Aorta (tissue), 5 donors: ENCODE measurements at regions not wholly inside any gene's neighbourhood (a gene's known extent, or its start where the extent isn't known, plus 50 kb on each side); places are given as distances from the start of the nearest gene placed in this dataset.
"Not testable (repeated sequence)": the region's sequence is repeated elsewhere in the genome, so short reads cannot be mapped to it uniquely, and the experiment has no call there.

Experiments used
- ATAC-seq: fragments of 200-7000 bp; cut with Tn5 transposase; one replicate; pipeline ENCODE4 v1.9.1; 2022; ENCODE audit warnings: moderate library complexity; ENCODE audit not compliant: low FRiP score
- DNase-seq, 2 donors: peaks; one replicate each; pipeline ENCODE4 v3.0.0-alpha.2; 2020
- H3K27ac ChIP-seq, 2 donors: one replicate each; pipeline ENCODE4 v1.5.1; 2013; ENCODE audit warnings: low read length in 2 of 2, mild to moderate bottlenecking in 2 of 2, moderate library complexity in 2 of 2, control low read depth in 1 of 2, inconsistent platforms in 1 of 2, low read depth in 1 of 2
- H3K27me3 ChIP-seq, 2 donors: one replicate each; pipeline ENCODE4 v1.6.1; 2013; ENCODE audit warnings: control low read depth in 1 of 2, low read length in 1 of 2, mild to moderate bottlenecking in 1 of 2, moderate library complexity in 1 of 2; ENCODE audit not compliant: insufficient read depth in 2 of 2, control insufficient read depth in 1 of 2
- H3K36me3 ChIP-seq, 2 donors: one replicate each; pipeline ENCODE4 v1.6.1; 2013; ENCODE audit warnings: control low read depth in 1 of 2, low read length in 1 of 2, mild to moderate bottlenecking in 1 of 2; ENCODE audit not compliant: insufficient read depth in 2 of 2, control insufficient read depth in 1 of 2
- H3K4me1 ChIP-seq, 2 donors: one replicate each; pipeline ENCODE4 v1.6.1; 2013; ENCODE audit warnings: low read length in 2 of 2, control low read depth in 1 of 2, mild to moderate bottlenecking in 1 of 2, moderate library complexity in 1 of 2; ENCODE audit not compliant: insufficient read depth in 2 of 2, control insufficient read depth in 1 of 2
- H3K4me3 ChIP-seq, 2 donors: one replicate each; pipeline ENCODE4 v1.5.1; 2013; ENCODE audit warnings: low read length in 2 of 2, control low read depth in 1 of 2, mild to moderate bottlenecking in 1 of 2
- H3K9me3 ChIP-seq: one replicate; pipeline ENCODE4 v1.6.1; 2013; ENCODE audit warnings: mild to moderate bottlenecking, low read length; ENCODE audit not compliant: control insufficient read depth
- WGBS, 2 donors: extraction: QIAGEN DNeasy Blood & Tissue Kit; methylation state at CpG; one replicate each; pipeline ENCODE4 v1.1.7; 2013; 5-methylcytosine and 5-hydroxymethylcytosine counted together
- intact Hi-C, 2 donors: fragments of 100-400 bp; cut with DNase I; formaldehyde crosslinking; loops; one replicate each; pipeline versions ENCODE4 v1.14.2 to v1.15.0; 2022
- donor health status: healthy with polysubstance abuse.
- donor health status: Bipolar disorder and iron deficiency.
- donor health status: DM: no; HTN: no; CAD: no.
- donor health status: DM: no; HTN: no; CAD: no.
- donor health status: DM: yes; HTN: yes; CAD: no.

DNA sequence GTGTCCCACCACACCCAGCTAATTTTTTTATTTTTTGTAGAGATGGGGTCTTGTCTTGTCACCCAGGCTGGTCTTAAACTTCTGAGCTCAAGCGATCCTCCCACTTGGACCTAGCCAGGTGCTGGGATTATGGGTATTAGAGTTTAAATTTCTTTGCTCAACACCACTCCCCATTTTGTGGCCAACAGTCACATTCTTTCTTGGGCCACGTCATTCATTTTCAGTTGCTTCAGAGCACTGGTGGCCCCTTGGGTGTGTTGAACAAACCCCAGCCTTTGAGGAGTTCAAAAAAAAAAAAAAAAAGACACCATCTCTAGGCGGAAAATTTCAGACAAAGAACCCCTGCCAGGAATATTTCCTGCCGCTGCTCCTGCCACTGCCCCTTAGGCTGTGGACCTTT is 77.0 kb downstream of the SPDYE17 start:
- H3K4me1 ChIP-seq, DNase-seq, H3K36me3 ChIP-seq, H3K9me3 ChIP-seq, intact Hi-C loops, H3K4me3 ChIP-seq, ATAC-seq, H3K27me3 ChIP-seq, H3K27ac ChIP-seq: not testable (repeated sequence)
- WGBS, 2 donors, result 73 to 75% methylated on average over 2 to 3 of the region's 4 CpGs

DNA sequence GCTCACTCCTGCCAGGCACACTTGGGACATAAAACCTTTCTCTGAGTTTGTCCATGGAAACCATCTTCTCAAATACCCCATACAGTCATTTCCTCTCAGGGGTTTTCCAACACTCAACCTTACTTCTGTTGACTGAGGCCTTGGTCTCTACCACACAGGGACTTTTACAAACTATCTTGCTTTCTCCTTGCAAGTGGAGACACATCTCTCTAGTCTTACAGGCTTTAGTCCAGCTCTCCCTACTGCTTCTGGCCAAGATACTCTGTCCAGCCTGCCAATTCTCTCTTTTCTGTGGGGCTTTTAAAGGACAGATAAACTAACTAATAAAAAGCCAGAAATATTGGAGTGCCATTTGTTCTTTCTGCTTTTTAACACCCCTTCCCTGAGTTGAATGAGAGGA is 87.6 kb downstream of the SPDYE17 start:
- intact Hi-C loops, H3K27me3 ChIP-seq, H3K4me1 ChIP-seq, H3K9me3 ChIP-seq, ATAC-seq, H3K36me3 ChIP-seq, H3K4me3 ChIP-seq, DNase-seq, H3K27ac ChIP-seq: not testable (repeated sequence)

DNA sequence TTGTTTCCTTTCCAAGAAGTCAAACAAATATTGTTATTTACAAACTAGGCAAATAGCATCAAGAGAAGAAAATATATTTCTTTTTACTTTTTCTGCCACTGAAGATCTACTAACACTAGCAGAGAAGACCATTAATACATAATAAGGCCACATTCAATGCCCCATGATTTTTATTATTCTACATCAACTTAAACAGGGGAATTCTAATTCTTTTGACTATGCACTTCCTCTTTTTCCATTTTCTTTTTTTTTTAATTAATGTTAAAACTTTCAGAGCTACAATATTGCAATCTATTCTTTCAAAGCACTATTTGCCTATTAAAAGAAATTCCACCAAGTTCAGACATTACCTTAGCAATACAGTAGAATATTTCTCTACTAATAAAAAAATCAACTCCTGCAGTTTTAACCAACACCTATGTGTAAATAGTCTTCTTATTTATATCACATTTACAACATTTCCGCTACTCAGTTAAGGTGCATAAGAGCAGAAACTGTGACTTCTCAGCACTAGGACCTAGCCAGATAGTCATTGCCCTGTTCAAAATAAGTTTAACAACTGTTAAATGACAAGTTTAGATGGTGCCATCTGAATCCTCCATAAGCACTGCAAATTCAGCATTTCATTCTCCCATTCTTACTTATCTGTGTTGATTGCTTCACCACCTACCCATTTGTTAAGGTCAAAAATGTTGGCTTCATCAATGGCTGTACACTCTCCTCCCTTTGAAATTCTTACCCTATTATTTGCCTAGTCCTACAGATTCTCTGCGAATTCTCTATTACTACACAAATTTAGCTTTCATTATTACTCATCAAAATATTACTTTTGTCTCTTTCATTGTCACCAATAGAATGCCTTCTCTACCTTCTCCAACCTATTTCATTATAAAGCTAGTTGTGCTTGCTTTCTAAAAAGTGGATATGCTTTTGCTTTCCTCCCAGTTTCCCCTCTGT is 90.1 kb downstream of the SPDYE17 start:
- H3K4me3 ChIP-seq, intact Hi-C loops, DNase-seq, ATAC-seq, H3K27ac ChIP-seq, H3K27me3 ChIP-seq, H3K36me3 ChIP-seq, H3K4me1 ChIP-seq, H3K9me3 ChIP-seq: not testable (repeated sequence)
- 82 to 83% methylated on average over 2 of the region's 2 CpGs for WGBS, 2 donors

DNA sequence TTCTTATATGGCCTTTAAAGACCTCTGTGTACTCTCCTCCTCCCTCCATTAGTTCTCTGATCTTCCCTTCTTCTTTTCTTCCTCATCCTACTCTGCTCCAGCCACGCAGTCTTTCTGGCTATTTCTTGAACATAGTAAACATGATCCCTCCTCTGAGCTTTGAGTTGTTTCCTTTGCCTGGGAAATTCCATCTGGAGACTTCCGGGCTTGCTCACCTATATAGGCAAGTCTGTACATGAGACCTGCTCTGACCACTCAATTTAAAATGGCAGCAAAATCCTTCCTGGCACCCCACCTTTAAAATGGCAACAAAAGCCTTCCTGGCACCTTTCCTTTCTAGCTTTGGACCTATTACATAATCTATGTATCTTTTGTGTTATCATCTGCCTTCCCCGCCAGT is 94.4 kb downstream of the SPDYE17 start:
- H3K27me3 ChIP-seq, H3K36me3 ChIP-seq, H3K27ac ChIP-seq, ATAC-seq, DNase-seq, H3K4me1 ChIP-seq, intact Hi-C loops, H3K4me3 ChIP-seq, H3K9me3 ChIP-seq: not testable (repeated sequence)
- 62 to 78% methylated on average over 2 of the region's 3 CpGs for WGBS, 2 donors

DNA sequence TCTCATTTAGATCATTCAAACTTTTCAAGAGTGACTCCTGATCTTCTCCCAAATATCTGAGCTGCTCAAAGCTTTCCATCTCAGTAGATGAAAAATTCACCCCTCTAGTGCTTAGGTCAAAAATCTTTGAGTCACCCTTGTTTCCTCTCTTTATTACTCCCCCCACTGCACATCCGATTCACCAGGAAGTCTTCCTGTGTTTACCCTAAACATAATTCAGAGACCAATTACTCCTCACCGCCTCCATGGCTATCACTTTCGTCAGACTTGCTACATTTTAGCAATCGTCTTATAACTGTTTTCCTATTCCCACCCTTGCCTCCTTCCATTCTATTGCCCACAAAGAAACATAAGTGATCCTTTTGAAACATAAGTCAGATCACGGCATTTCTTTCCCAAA is 94.8 kb downstream of the SPDYE17 start:
- WGBS, 2 donors, result 65 to 69% methylated on average over 5 of the region's 5 CpGs

DNA sequence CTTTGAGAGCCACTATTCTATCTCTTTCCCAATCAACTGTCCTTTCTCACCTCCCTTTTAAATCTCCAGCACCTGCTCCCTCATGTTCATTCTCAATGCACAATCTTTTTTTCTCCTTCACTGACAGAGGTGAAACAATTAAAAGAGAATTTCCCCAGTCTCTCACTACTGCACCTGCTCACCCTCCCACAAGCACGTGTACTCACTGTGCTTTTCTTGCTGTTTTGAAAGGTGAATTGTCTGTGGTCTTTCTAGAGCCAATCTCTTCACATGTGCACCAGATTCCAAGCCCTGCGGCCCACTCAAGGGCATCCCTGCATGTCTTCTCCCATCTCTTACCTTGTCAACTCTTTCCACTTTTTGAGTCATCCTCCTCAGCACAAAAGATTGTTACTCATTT is 95.8 kb downstream of the SPDYE17 start:
- H3K4me1 ChIP-seq, H3K36me3 ChIP-seq, H3K27me3 ChIP-seq, H3K4me3 ChIP-seq, DNase-seq, ATAC-seq, H3K27ac ChIP-seq, H3K9me3 ChIP-seq, intact Hi-C loops: not testable (repeated sequence)
- 86 to 87% methylated on average over 1 to 2 of the region's 2 CpGs for WGBS, 2 donors

More for the DNA sequence above, 94.8 kb downstream of the SPDYE17 start:
- H3K4me3 ChIP-seq, H3K27me3 ChIP-seq, ATAC-seq, H3K9me3 ChIP-seq, intact Hi-C loops, H3K4me1 ChIP-seq, H3K36me3 ChIP-seq, DNase-seq, H3K27ac ChIP-seq: not testable (repeated sequence)

DNA sequence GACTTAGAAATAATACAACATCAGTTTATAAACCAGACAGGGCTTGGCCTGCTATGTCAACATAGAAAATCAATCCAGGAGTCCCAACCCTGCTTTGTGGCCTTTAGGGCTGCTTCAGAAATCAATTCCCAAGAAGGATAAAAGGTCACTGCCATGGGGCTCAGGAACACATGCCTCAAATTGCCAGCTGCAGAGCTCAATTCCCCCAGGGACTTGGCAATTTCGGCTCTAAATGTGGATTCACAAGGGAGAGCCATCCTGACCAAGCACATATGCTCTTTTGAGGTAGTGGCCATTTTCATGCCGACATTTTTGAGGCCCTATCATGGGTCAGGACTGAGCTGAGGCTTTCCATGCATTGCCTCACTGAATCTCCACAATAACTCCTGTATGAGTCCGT is 97.5 kb downstream of the SPDYE17 start:
- intact Hi-C loops, H3K4me3 ChIP-seq, H3K36me3 ChIP-seq, H3K27me3 ChIP-seq, H3K27ac ChIP-seq, H3K4me1 ChIP-seq, H3K9me3 ChIP-seq, DNase-seq, ATAC-seq: not testable (repeated sequence)
- 61 to 68% methylated on average over 3 of the region's 3 CpGs for WGBS, 2 donors

DNA sequence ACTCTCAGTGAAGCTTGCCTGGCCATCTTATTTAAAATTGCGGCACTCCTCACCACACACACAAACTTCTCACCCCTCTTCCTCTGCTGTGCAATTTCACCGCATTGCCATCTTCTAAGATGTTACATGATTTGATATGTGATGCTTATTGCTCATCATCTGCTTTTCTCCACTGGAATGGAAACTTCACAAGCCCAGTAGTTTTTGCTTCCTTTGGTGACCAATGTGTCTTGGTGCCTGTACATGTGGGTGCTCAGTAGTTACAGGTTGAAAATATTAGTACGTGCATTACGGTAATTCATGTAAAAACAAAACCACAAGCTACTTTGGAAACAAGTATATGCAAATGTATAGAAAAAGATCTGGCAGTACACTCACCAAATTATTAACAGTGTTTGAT is 99.2 kb downstream of the SPDYE17 start:
- H3K27ac ChIP-seq, intact Hi-C loops, DNase-seq, H3K4me1 ChIP-seq, ATAC-seq, H3K27me3 ChIP-seq, H3K36me3 ChIP-seq, H3K4me3 ChIP-seq, H3K9me3 ChIP-seq: not testable (repeated sequence)
- WGBS, 2 donors, result 92 to 94% methylated on average over 4 of the region's 4 CpGs

DNA sequence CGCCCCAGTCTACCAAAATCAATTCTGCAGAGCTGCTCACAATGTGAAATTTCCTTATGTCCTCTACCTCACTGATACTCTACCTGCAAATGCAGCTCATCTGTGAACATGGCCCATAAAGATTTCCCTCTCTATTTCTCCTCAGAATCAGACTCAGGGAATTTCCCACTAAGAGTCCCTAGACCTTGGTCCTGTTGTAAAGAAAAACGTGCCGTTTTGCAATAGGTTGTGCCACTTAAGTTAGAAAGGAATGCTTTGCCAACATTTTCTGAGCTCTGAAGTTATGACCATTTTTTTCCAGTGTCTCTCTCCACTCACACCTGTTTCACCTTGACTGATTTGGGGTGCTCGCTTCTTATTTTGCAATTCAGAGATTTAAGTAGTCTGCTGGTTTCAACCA is 100.7 kb downstream of the SPDYE17 start:
- H3K27ac ChIP-seq, H3K4me3 ChIP-seq, intact Hi-C loops, H3K9me3 ChIP-seq, H3K27me3 ChIP-seq, ATAC-seq, H3K36me3 ChIP-seq, DNase-seq, H3K4me1 ChIP-seq: not testable (repeated sequence)
- WGBS, 2 donors, result 66 to 69% methylated on average over 4 of the region's 4 CpGs
